Hematopoietic multipotent progenitor cell treated with erythropoietin and hydrocortisone succinate and interleukin-3 and kit ligand, for 17 days (in vitro differentiated cells): ENCODE measurements at regions not wholly inside any gene's neighbourhood (a gene's known extent, or its start where the extent isn't known, plus 50 kb on each side); places are given as distances from the start of the nearest gene placed in this dataset.
"Not testable (repeated sequence)": the region's sequence is repeated elsewhere in the genome, so short reads cannot be mapped to it uniquely, and the experiment has no call there.

ENCODE experiments used
- DNase-seq: peaks from one replicate; pipeline ENCODE4 v3.0.0-alpha.2; 2015; ENCODE audit warnings: low spot score

GRCh38 chr18:38663270-38663669 is 1097.7 kb upstream of the CELF4 start:
- no peak for DNase-seq

GRCh38 chr18:38654946-38655345 is 1089.3 kb upstream of the CELF4 start:
- no peak for DNase-seq

GRCh38 chr18:38651736-38652135 is 1086.1 kb upstream of the CELF4 start:
- DNase-seq, result no peak

DNA sequence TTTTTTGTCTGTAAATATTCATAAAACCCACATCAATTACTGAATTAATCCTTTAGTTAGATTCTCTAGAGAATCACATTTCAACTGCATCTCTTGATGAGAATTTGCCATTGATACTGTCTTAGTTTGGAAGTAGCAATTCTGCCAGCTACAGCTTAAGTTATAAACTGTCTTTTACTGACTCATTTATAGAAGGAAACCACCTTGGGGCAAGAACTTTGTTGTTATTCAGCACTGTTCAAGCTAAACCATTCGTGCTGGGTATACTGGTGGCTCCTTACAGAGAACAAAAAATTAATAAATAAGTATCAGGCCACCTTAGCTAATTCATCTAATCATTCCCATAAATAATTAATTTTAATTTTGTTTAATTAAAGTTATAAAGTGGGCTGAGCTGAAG is 1082.6 kb upstream of the CELF4 start:
- DNase-seq, result no peak

DNA sequence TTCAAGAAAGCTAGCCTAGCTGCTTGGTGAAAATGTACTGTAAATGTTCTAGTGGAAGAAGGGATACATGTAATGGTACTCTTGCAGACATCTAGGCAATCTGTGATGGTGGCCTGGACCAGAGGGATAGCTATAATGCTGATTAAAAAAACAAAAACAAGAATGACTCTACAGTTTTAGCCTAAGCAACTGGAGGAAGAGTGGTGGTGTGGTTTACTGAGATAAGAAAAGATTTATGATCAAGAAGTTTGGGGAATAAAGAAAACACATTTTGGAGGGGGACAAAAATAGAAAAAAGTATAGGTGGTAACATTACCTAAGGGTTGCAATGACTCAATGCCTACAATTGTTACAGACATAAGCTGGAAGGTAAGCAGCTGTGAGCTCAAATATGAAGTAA is 1080.7 kb upstream of the CELF4 start:
- DNase-seq, result no peak

GRCh38 chr18:38644875-38645641 is 1079.5 kb upstream of the CELF4 start:
- no peak for DNase-seq

DNA sequence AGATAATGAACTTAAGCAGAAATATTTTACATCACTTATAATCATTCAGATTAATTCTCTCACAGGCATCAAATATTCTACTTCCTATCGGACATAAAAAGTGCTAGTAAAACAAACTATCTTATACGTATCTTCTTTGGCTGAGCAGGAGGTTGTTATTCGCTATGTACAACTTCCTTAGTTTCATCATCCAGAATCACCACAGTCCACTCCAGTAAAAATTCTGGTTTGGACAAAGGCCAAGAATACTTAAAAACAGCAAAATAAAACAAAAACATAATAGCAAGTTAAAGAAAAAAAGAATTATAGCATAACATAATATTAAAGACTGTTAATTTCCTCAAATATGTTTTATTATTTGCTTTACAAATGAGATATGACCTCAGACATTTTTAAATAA is 1077.1 kb upstream of the CELF4 start:
- DNase-seq, result no peak

GRCh38 chr18:38639700-38640099 is 1074.1 kb upstream of the CELF4 start:
- DNase-seq, result not testable (repeated sequence)

DNA sequence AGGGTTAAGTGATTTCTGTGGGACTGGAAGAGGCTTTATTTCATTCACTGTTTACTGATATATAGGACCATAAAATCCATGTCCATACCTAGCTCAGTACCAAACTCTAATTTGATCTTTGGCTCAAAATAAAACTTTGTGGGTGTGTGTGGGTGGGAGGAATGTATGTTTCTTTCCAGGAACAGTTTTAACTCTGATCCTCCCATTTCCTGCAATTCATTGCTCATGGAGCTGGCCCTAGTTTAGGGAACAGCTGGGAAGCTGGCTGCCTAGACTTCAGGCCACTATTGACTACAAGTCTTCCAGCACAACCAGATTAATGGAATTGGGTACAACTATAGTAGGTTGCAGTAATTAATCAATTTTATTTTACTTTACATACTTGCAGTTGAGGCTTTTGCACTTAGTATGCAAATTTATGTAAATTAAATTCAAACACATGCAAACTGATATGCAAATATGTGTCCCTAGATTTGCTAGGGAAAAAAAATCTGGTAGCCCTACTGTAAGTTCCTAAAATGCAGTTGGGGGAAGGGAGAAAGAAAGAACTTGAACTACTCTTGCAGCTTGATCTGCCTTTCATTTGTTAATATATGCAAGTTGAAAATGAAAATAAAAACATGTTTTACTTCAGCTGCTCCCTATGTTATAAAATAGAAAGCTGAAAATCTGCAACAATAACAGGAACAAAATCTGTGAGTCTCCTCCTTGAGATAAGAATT is 1070.3 kb upstream of the CELF4 start:
- no peak for DNase-seq

GRCh38 chr18:38634117-38634516 is 1068.5 kb upstream of the CELF4 start:
- no peak for DNase-seq

DNA sequence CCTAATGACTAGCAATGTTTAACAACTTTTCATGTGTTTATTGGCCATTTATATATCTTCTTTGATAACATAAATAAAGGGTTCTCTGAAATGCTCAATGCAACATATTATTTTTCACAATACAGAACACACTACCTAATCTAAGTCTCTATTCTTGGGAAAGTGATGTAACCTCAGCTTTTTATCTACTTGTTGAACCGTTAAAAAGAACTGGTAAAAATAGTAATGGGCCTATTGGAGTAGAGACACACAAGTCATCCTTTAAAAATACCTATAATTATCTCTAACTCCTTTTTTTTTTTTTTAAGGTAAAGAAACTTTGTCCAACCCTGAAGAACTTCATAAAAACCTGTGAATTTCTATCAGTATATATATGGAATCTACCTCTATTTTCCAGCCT is 1067.7 kb upstream of the CELF4 start:
- DNase-seq, result no peak

DNA sequence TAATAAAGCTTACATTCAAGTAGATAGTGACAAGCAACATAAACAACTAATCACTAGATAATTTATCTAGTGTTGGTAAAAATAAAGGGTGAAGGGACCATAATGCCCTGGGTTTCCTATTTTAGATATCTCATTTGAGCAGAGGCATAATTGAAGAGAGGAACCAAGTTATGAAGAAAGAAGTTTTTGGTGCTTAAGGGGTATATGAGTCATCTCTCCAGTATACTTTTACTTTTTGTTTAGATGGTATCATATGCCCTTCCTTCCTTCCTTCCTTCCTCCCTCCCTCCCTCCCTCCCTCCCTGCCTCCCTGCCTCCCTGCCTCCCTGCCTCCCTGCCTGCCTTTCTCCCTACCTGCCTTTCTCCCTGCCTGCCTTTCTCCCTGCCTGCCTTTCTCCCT is 1053.5 kb upstream of the CELF4 start:
- DNase-seq, result no peak

DNA sequence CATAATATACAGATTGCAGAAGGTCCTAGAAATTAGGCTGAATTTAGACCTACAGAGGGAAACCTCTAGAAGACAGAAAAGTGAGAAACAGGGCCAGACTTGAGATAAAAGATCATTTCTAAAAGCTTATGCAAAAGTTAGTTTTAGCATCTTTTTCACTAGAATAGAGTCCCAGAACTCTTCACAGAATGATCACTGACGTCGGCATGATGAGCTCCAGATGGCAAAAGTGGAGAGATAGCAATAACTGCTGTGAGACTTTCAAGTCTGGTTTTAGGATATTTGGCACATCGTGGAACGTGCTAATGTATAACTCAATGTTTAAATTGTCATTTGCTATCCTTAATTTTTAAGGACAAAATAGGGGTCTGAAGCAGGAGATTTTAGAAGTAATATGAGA is 1050.7 kb upstream of the CELF4 start:
- no peak for DNase-seq

GRCh38 chr18:38612904-38613303 is 1047.3 kb upstream of the CELF4 start:
- DNase-seq, result no peak

GRCh38 chr18:38611036-38611964 is 1045.7 kb upstream of the CELF4 start:
- no peak for DNase-seq

GRCh38 chr18:38606841-38607240 is 1041.2 kb upstream of the CELF4 start:
- DNase-seq, result no peak

GRCh38 chr18:38602341-38602740 is 1036.7 kb upstream of the CELF4 start:
- no peak for DNase-seq

DNA sequence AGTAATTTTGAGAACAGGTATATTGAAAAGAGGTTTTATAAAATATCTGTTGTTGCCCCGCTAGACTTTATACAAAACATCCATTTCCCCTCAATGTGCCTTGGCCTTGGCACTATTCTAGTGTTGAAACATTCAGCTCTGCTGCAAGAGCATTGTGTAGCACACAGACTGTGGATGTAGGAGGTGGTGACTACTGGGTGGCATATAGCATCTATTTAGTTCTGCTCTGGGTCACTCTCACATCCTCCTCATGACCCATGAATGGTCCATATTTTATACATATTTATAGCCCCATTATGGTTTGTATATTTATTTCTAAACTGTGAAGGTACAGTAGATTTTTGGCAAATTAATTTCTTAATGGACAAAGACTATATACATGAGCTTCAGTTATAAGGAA is 1022.0 kb upstream of the CELF4 start:
- DNase-seq, result no peak

GRCh38 chr18:38586327-38586726 is 1020.7 kb upstream of the CELF4 start:
- no peak for DNase-seq

DNA sequence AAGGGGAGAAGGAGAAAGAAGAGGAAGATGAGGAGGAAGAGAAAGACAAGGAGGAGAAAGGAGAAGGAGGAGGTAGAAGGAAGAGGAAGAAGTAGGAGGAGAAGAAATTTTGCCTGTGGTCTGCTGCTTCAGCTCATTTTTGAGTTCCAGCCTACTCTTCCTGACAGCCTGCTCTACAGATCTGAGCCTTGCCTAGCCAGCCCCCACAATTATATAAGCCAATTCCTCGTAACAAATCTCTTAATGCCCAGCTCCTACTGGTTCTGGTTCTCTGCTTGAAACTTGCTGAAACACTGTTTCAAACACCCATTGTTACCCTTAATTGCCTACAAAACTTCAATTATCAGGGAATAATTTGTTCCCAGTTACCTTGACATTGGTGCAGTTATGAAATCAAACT is 1014.2 kb upstream of the CELF4 start:
- no peak for DNase-seq

DNA sequence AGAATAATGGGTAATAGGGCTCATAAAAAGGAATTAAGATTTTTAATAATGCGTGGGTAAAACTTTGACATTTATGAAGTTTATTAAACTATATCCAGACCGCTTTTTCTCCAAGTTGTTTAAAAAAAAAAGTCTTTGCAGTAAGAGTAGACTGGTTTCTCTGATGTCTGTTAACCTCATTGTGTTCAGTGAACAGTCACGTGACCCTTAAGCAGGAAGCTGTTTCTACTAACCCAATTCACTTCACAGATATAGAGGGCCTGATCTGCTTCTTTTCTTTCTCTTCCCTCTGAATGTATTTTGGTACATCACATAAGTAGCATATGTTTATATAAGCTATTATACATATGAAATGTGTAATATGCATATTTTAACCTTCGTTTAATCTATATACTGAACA is 1011.3 kb upstream of the CELF4 start:
- DNase-seq, result no peak

DNA sequence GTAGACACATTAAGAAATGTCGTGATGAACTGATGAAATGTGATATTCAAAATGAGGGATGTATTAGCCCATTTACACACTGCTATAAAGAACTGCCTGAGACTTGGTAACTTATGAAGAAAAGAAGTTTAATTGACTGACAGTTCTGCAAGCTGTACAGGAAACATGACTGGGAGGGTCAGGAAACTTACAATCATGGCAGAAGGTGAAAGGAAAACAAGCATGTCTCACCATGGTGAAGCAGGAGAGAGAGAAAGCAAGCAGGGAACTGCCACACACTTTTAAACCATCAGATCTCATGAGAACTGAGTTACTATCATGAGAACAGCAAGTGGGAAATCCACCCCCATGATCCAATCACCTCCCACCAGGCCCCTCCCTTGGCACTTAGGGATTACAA is 1010.8 kb upstream of the CELF4 start:
- DNase-seq, result no peak

GRCh38 chr18:38575648-38576047 is 1010.0 kb upstream of the CELF4 start:
- no peak for DNase-seq
